HG02623 (cell line): ENCODE measurements at regions not wholly inside any gene's neighbourhood (a gene's known extent, or its start where the extent isn't known, plus 50 kb on each side); places are given as distances from the start of the nearest gene placed in this dataset.

Experiments
- ATAC-seq: cut with Tn5 transposase; IDR thresholded peaks from one replicate; pipeline ENCODE4 v1.9.1; 2021; ENCODE audit warnings: moderate library complexity; ENCODE audit not compliant: unreplicated experiment

DNA sequence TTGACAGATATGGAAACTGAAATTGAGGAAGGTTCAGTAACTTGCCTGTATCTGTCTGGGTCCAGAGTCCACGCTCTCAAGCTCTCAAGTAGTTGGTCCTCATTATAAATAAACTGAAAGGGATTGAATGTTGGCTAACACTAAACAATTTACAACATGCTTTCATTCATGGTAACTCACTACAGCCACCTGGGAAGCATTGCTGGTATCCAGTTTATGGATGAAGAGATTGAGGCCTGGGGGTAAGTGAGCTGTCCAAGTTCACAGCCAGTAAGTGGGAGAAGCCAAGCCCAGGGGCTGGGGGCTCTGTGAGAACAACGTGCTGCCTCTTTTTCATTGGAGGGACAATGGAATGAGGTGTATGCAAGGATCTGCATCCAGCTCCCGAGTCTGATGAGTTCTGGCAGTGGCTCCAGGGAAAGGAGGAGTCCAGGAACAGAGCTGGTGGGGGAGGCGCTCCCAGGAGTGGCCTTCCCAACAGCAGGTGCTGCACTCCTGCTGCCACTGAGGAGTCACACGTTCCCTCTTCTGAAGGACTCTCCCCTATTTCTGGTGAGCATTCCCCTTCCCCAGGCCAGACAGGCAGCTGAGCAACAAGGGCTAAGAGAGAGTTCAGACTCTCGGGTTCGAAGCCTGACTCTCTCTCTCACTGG lies 175.8 kb downstream of the CSNK2A3 start:
- ATAC-seq = no peak

DNA sequence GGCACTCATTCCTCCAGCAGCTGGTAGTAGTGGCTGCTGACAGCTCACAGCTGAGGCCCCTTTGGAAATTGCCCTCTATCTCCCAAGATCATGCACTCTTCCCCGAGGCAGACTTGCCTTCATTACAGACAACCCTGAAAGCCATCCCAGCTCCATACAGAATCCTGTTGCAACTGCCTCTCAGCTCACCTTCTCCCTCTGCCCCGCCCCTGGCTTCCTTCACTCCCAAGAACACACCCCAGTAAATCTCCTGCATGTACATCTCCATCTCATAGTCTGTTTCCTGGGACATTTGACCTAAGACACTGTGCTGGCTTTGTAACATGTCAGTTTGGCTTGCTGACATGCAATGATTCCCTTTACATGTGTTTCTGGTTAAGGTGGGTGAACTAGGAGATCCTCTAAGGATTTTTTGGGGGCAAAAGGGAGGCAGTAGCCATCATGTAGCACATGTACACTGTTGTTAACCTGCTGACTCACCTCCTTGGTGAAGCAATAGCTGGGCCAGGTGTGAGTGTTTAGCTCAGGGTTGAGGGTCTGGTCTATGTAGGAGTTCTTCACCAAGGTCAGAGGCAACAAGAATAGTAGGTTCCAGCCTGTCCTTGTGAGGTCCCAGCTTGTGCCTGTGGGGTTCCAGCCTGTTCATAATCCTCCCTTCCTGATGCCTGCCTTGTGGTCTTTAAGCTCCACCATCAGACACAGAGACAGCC lies 179.6 kb downstream of the CSNK2A3 start:
- no peak for ATAC-seq

- ATAC-seq = peak; percentile 86
Observed at GRCh38 chr11:11171854-11172253, 181.2 kb downstream of the CSNK2A3 start.

- no peak for ATAC-seq
Observed at GRCh38 chr11:11171285-11171684, 181.8 kb downstream of the CSNK2A3 start.

GRCh38 chr11:11170352-11171084 lies 182.5 kb downstream of the CSNK2A3 start:
- ATAC-seq = no peak

- peak; percentile 34 for ATAC-seq
Observed at GRCh38 chr11:11169715-11170351, 183.2 kb downstream of the CSNK2A3 start.

- ATAC-seq = no peak
Observed at GRCh38 chr11:11167806-11168205, 185.2 kb downstream of the CSNK2A3 start.

DNA sequence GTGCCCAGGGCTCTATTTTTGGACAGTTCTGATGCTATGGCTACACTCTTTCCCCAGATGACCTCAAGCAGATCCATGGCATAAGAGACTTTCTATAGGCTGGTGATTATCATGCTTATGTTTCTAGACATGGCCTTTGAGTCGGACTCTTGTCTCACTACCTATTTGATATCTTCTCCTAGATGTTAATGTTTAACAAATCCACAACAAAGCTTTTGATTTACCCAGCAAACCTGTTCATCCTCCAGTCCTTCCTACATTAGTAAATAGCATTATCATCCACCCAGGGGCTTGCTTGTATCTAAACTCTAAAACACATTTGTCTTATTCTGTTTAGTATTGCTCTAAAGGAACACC lies 188.7 kb downstream of the CSNK2A3 start:
- ATAC-seq = no peak

DNA sequence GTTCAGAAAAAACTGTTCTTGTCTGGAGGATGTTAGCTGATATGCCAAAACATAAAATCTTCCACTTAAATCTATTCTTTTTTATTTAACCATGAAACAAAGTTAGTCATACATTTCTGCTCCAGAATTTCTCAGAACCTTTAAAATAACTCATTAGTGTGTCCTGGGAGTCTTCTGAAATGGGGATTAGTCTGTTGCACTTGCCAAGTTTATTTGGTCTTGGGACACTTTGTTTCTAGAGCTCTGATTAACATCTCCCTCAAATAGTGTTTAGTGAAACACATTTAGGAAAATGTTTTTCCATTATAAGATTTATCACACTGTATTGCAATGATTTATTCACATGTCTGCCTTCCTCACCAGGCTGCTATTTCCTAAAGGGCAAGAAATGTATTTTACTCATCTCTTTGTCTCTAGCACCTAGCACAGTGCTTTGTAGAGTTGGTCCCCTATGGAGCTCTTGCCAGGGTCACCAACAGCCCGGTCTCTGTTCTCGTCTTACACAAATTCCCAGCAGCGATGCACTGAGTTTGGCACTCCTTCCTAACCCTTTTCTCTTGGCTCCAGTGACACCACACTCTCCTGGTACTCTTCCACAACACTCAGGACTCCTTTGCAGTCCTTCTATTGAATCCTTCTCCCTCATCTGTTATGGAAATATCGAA lies 189.2 kb downstream of the CSNK2A3 start:
- no peak for ATAC-seq

GRCh38 chr11:11163236-11163635 lies 189.8 kb downstream of the CSNK2A3 start:
- no peak for ATAC-seq

GRCh38 chr11:11157185-11157584 lies 195.9 kb downstream of the CSNK2A3 start:
- no peak for ATAC-seq

DNA sequence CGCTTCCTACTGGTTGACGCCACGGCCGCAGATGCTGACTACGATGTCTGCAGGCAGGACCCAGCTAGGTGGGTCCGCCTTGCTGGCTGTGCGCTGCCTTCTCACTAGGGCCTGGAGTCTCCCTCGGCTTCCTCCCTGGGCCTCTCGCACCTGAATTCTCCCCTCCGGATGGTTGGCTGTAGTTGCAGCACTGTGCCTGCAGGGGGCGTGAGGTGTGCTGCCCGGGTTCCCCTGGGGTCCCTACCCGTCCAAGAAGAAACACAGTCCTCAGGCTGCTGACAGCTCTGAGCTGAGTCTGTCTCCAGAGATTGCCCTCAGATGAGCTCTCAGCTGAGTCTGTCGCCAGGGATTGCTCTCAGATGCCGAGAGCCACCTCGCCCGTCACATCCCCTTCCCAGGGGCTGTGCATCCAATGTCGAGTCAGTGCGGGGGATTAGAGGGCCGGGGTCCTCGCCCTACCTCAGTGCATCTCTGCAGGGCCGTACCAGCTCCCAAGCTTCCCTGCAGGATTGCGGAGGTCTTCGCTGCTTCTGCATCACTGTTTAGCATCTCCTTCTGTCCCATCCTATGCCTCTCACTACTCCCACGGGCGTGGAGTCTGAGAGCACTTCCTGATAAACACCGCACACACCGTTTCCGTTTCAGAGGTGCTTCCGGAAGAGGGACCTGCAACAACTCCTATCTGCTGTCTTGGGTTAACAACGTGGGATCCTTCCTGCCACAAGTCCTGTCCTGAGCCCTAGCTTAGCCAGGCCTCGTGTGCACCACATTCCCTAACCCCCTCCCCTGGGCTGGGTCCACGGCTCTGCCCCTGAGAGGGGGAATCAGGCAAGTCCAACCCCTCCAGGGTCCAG lies 196.9 kb downstream of the CSNK2A3 start:
- no peak for ATAC-seq

DNA sequence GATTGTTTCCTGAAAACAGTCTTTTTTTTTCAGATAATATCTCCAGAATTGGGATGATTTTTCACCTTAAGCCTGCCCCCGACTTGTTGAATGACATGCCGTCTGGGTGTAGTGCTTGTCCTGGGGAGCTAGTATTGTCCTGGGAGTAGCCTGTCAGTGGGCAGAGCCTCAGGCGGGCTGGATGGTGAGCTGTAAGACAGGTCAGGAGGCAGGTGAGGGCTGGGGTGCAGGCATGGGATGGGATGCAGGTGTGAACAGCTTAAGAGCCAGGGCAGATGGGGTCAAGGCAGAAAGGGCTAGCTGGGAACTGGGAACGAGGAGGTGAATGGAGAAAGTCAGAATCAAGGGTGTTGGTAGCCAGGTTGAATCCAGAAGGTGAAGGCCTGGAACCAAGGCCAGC lies 200.2 kb downstream of the CSNK2A3 start:
- no peak for ATAC-seq

DNA sequence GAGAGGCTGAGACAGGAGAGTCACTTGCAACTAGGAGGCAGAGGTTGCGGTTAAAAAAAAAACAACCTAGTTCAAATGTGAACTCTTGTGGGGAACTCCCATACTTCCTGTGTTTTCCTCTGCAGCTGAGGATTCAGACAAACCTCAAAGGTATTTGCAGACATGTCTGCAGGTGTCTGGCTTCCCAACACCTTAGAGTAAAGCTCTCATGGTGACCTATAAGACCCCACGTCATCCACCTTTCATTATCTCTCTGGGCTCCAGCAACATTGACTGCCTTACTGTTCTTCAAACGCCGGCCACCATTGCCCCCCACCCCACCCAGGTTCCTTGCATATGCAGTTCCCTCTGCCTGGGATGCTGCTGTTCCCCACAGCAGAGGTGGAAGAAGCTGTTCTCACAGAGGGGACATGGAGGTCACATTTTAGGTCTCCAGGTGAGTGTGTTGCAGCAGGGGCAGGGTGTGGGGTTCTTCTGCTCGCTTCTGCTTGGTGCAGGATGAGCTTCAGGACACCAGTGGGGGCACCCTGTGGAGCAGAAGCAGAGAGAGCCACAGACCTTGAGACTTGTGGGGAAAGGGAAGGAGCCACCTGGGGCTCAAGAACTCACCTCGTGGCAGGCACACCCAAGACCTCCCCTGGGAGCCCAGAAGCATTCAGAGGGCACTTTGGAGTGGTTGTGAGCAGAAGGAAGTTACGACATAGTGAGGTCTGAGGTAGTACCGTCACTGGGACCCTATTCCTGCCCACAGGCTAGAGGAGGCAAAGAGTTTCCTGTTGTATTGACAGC lies 203.2 kb downstream of the CSNK2A3 start:
- no peak for ATAC-seq

DNA sequence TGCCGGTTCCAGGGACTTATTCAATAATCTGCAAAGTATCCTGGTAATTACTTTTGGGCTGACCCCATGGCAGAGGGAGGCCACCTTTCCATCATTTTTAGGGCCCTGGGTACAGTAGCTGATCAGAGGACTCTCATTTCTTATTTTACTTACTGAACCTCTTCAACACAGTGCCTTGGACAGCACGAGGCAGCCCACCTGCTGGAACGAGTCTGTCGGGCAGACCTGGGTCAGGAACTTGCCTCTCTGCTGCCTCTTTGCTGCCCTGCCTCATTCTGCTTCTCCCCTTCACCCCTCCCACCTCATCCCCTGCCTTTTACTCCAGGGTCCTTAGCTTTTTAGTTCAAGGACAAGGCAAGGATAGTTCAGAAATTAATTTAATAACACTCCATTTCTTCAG lies 204.5 kb downstream of the CSNK2A3 start:
- no peak for ATAC-seq

- ATAC-seq = no peak
Observed at GRCh38 chr11:11148104-11148509, 204.9 kb downstream of the CSNK2A3 start.

GRCh38 chr11:11146830-11147229 lies 206.2 kb downstream of the CSNK2A3 start:
- ATAC-seq = no peak

- no peak for ATAC-seq
Observed at GRCh38 chr11:11143849-11144248, 209.2 kb downstream of the CSNK2A3 start.

DNA sequence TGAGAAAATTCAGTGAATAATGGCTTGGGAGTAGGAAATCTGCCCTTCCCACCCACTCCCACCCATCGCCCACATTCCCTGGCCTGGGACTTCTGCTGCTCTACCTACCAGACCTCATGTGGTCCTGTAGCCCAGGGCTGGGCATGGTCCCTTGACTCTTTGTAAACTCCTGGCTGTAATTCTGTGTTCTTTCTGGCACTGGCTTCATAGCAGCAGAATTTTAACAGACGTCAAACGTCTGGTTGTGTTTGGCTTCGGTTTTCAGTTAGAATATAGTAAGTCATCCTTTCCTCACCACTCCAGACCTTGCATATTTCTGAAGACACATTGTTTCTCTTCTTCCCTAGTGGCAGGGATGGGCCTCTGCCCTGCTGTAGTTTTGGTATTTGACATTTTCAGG lies 210.6 kb downstream of the CSNK2A3 start:
- no peak for ATAC-seq
